ENCODE measurements at regions not wholly inside any gene's neighbourhood (a gene's known extent, or its start where the extent isn't known, plus 50 kb on each side); places are given as distances from the start of the nearest gene placed in this dataset.

DNA sequence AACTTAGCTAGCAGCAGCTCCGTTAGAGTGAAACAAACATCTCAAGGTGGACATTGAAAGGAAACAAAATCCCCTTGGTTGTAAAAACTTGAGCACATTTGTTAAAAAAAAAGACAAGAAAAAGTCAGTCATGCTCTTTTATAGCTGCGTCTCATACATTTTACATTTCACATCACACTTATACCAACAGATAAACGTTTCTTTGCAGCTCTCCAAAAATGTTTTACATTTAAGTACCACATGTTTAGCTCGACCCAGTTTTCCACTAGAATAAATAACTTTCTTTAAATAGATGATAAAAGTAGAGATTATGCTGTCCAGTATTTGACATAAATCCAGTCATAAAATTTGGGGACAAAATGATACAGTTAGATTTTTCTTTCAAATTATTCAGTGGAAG, 297.0 kb upstream of the ST6GAL2 start:
- no peaks in the 10 kb centered on the region for H3K27me3 ChIP-seq
- intact Hi-C loops (cut with DNase I; ENCODE audit: low total_unique reads) = no loop called here
- no peak overlapping the region for H3K4me3 ChIP-seq
- H3K4me1 ChIP-seq = no peaks in the 10 kb centered on the region
- TF ChIP-seq, protein P1, sequence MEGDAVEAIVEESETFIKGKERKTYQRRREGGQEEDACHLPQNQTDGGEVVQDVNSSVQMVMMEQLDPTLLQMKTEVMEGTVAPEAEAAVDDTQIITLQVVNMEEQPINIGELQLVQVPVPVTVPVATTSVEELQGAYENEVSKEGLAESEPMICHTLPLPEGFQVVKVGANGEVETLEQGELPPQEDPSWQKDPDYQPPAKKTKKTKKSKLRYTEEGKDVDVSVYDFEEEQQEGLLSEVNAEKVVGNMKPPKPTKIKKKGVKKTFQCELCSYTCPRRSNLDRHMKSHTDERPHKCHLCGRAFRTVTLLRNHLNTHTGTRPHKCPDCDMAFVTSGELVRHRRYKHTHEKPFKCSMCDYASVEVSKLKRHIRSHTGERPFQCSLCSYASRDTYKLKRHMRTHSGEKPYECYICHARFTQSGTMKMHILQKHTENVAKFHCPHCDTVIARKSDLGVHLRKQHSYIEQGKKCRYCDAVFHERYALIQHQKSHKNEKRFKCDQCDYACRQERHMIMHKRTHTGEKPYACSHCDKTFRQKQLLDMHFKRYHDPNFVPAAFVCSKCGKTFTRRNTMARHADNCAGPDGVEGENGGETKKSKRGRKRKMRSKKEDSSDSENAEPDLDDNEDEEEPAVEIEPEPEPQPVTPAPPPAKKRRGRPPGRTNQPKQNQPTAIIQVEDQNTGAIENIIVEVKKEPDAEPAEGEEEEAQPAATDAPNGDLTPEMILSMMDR (IDR thresholded peaks at IDR 0.05) = no peak
- no peak for TF ChIP-seq POLR2A (IDR thresholded peaks at IDR 0.05)
- no peak for TF ChIP-seq POLR2AphosphoS5 (IDR thresholded peaks at IDR 0.05)
- no peak overlapping the region for H3K27ac ChIP-seq
- H3K36me3 ChIP-seq = no peaks in the 10 kb centered on the region
- DNase-seq (ENCODE audit: low spot score in 2 of 2) = no peak
- no peaks in the 10 kb centered on the region for H3K9me3 ChIP-seq

DNA sequence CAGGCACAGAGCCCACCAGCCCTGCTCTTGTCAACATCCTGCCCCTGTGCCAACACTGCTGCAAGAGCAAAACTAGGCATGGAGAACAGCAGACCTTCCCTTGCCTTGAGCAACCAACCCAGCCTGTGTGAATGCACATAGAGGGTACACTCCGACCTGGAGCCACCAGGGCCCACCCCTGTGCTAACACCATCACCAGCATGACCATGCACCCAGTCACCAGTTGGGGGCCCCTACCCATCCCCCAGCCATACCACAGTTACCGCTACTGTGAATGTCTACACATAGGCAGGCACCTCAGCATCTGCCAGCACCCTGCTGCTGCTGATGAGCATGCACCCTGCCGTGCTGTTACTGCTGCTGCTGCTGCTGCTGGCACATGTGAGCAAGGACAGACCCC, 301.9 kb upstream of the ST6GAL2 start:
- Histone ChIP-seq H3K9me3 (no peaks in the 10 kb centered on the region), H3K4me3 (no peak overlapping the region), H3K27me3 (no peaks in the 10 kb centered on the region), H3K36me3 (no peaks in the 10 kb centered on the region), H3K27ac (no peak overlapping the region), H3K4me1 (no peaks in the 10 kb centered on the region)
- TF ChIP-seq, protein P1 (IDR thresholded peaks at IDR 0.05) = no peak
- TF ChIP-seq POLR2A (IDR thresholded peaks at IDR 0.05) (no peak), POLR2AphosphoS5 (IDR thresholded peaks at IDR 0.05) (no peak)
- intact Hi-C loops (cut with DNase I; ENCODE audit: low total_unique reads) = no loop called here
- DNase-seq (ENCODE audit: low spot score in 2 of 2) = no peak

DNA sequence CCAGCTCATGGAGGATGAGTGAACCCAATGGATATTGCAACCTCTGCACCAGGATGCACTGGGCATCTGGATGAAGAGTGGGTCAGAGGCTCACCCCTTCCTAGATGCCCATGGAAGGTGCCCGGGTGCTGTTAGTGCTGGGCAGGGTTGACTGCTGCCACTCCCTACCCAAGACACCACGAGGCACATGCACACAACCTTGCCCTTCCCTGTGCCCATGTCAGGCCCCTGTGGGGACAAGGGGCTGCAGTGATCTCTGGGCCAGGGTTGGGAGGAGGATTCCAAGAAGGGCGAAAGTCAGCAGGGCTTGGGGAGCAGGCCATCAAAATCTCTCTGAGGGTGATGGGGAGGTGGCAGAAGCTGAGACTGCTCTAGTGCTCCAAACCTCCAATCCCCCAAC, 309.7 kb upstream of the ST6GAL2 start:
- no peaks in the 10 kb centered on the region for H3K9me3 ChIP-seq
- no peaks in the 10 kb centered on the region for H3K36me3 ChIP-seq
- H3K27me3 ChIP-seq = no peaks in the 10 kb centered on the region
- intact Hi-C loops (cut with DNase I; ENCODE audit: low total_unique reads) = no loop called here
- DNase-seq (ENCODE audit: low spot score in 2 of 2) = no peak
- no peaks in the 10 kb centered on the region for H3K4me1 ChIP-seq
- no peak overlapping the region for H3K4me3 ChIP-seq
- TF ChIP-seq, protein P1 (IDR thresholded peaks at IDR 0.05) = no peak
- TF ChIP-seq POLR2A (IDR thresholded peaks at IDR 0.05) (no peak), POLR2AphosphoS5 (IDR thresholded peaks at IDR 0.05) (no peak)
- H3K27ac ChIP-seq = no peak overlapping the region

DNA sequence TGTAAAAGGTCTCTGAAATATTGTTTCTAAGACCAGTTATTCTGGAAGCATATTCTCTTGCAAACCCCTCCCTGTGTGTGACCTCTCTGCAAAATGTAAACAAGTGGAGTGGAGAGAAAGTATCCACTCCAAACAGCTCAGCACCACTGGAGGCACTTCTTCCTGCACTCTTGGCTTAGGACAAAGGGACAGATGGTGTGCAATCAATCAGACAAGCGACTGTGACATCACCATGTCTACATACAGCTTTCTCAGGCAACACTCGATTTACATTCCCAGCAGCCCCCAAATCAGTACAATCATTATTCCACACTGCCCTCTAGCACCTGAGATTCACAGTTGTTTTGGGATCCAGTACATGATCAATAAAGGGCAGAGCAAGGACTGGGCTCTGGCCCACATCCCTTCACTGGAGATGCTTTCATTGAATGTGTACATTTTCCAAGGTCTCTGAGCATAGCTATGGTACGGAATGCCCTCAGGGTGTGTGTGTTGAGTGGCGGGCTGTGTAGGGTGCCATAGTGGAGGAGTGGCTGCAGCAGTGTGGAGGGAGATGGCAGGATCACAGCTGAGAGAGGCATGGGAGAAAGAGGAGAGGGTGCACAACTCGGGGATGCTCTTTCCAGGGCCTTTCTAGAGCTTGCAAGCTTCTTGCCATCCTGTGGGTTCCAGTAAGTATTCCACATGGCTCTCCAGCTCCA, 311.8 kb upstream of the ST6GAL2 start:
- Histone ChIP-seq H3K27ac (no peak overlapping the region), H3K36me3 (no peaks in the 10 kb centered on the region), H3K4me3 (no peak overlapping the region), H3K4me1 (no peaks in the 10 kb centered on the region), H3K27me3 (no peaks in the 10 kb centered on the region), H3K9me3 (no peaks in the 10 kb centered on the region)
- no peak for DNase-seq (ENCODE audit: low spot score in 2 of 2)
- no peak for TF ChIP-seq POLR2A (IDR thresholded peaks at IDR 0.05)
- TF ChIP-seq POLR2AphosphoS5 (IDR thresholded peaks at IDR 0.05) = no peak
- intact Hi-C loops (cut with DNase I; ENCODE audit: low total_unique reads) = no loop called here

DNA sequence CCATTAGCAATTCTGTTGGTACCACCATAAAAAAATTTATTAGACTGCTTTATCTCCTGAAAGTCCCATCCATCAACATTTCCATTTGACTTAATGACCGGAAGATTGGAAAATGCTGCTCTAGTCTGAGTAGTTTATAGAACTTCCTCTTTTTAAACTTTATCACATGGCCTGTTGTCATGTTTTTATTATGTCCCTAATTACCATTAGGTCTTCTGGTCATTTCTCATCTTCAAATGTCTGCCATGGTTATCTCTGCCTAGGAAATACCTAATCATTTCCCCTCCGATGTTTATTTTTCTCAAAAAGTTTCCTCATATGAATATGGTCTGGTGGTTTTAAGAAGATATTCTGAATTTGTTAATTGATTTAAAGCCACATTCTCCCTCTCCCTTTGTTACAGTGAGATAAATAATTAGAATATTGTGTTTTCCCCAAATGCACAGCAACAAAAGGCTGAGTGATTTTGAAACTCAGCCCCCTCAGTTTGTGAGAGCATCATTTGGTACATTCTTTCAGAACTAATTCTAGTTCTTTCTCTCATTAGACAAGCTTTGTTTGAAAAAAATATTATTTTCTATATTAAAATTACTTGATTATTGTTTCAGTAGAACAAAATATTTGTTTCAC, 317.1 kb upstream of the ST6GAL2 start:
- Histone ChIP-seq H3K27ac (no peak overlapping the region), H3K9me3 (no peaks in the 10 kb centered on the region), H3K27me3 (no peaks in the 10 kb centered on the region), H3K36me3 (no peaks in the 10 kb centered on the region), H3K4me3 (no peak overlapping the region), H3K4me1 (no peaks in the 10 kb centered on the region)
- intact Hi-C loops (cut with DNase I; ENCODE audit: low total_unique reads) = no loop called here
- no peak for DNase-seq (ENCODE audit: low spot score in 2 of 2)
- TF ChIP-seq, protein P1 (IDR thresholded peaks at IDR 0.05) = no peak
- TF ChIP-seq POLR2AphosphoS5 (IDR thresholded peaks at IDR 0.05) = no peak
- TF ChIP-seq POLR2A (IDR thresholded peaks at IDR 0.05) = no peak
